Left lung (tissue), 4 donors: ENCODE measurements at regions not wholly inside any gene's neighbourhood (a gene's known extent, or its start where the extent isn't known, plus 50 kb on each side); places are given as distances from the start of the nearest gene placed in this dataset.

Experiments used
- ATAC-seq: fragments of 200-7000 bp; cut with Tn5 transposase; one replicate; pipeline ENCODE4 v1.9.1; 2020; ENCODE audit warnings: moderate library complexity
- DNase-seq, 4 donors: peaks; one replicate each; pipeline ENCODE4 v3.0.0-alpha.2; 2013 to 2020
- H3K27ac ChIP-seq, 2 donors: fragments of 200-600 bp; sonication (generic) in 1 of 2; one replicate each; pipeline versions ENCODE4 v1.5.0 to v1.8.0; 2020 to 2021
- H3K27me3 ChIP-seq, 2 donors: fragments of 200-600 bp; sonication (generic) in 1 of 2; one replicate each; pipeline versions ENCODE4 v1.5.0 to v1.8.0; 2020 to 2021
- H3K36me3 ChIP-seq, 2 donors: fragments of 200-600 bp; sonication (generic) in 1 of 2; one replicate each; pipeline versions ENCODE4 v1.5.0 to v1.8.0; 2020 to 2021
- H3K4me1 ChIP-seq, 2 donors: fragments of 200-600 bp; one replicate each; pipeline ENCODE4 v1.8.0; 2021
- H3K4me3 ChIP-seq, 2 donors: fragments of 200-600 bp; sonication (generic) in 1 of 2; one replicate each; pipeline versions ENCODE4 v1.5.0 to v1.8.0; 2020 to 2021; ENCODE audit warnings: mild to moderate bottlenecking in 1 of 2
- H3K9me3 ChIP-seq, 2 donors: fragments of 200-600 bp; sonication (generic) in 1 of 2; one replicate each; pipeline versions ENCODE4 v1.5.0 to v1.8.0; 2020 to 2021
- CTCF ChIP-seq, 2 donors: fragments of 200-600 bp; sonication (generic) in 1 of 2; IDR thresholded peaks; one replicate each; pipeline versions ENCODE4 v1.5.0 to v1.8.0; 2021; ENCODE audit warnings: antibody characterized with exemption in 2 of 2
- intact Hi-C, 2 donors: fragments of 100-400 bp; cut with DNase I; formaldehyde crosslinking; loops; one replicate each; pipeline versions ENCODE4 v1.11.2 to v1.14.2; 2022
- donor health status: DM: no; HTN: yes; CAD: no.
- donor health status: DM: no; HTN: no; CAD: no.

- intact Hi-C loops = no loop called here
Observed at GRCh38 chr5:167479779-167480178, 811.7 kb upstream of the WWC1 start.

GRCh38 chr5:167481345-167481744 is 810.1 kb upstream of the WWC1 start:
- Histone ChIP-seq H3K4me3 (no peak overlapping the region), H3K4me1 (no peaks in the 10 kb centered on the region), H3K27me3 (no peaks in the 10 kb centered on the region), H3K27ac (no peak overlapping the region), H3K9me3 (no peaks in the 10 kb centered on the region), H3K36me3 (no peaks in the 10 kb centered on the region)
- intact Hi-C loops = no loop called here
- no peak for ATAC-seq
- TF ChIP-seq CTCF (IDR thresholded peaks at IDR 0.05) = no peak
- no peak for DNase-seq

More at GRCh38 chr5:167479779-167480178, 811.7 kb upstream of the WWC1 start:
- TF ChIP-seq CTCF (IDR thresholded peaks at IDR 0.05) = no peak
- no peaks in the 10 kb centered on the region for H3K9me3 ChIP-seq
- H3K27me3 ChIP-seq = no peaks in the 10 kb centered on the region
- ATAC-seq = no peak
- no peak overlapping the region for H3K4me3 ChIP-seq
- H3K36me3 ChIP-seq = no peaks in the 10 kb centered on the region
- no peak for DNase-seq
- no peak overlapping the region for H3K27ac ChIP-seq
- H3K4me1 ChIP-seq = no peaks in the 10 kb centered on the region

GRCh38 chr5:167482555-167482954 is 808.9 kb upstream of the WWC1 start:
- no peak overlapping the region for H3K4me3 ChIP-seq
- H3K27me3 ChIP-seq = no peaks in the 10 kb centered on the region
- intact Hi-C loops = no loop called here
- no peaks in the 10 kb centered on the region for H3K36me3 ChIP-seq
- H3K4me1 ChIP-seq = no peaks in the 10 kb centered on the region
- H3K9me3 ChIP-seq = no peaks in the 10 kb centered on the region
- DNase-seq = no peak
- no peak for TF ChIP-seq CTCF (IDR thresholded peaks at IDR 0.05)
- ATAC-seq = no peak
- H3K27ac ChIP-seq = no peak overlapping the region

- intact Hi-C loops = no loop called here
- no peak for ATAC-seq
- DNase-seq = no peak
- no peak overlapping the region for H3K4me3 ChIP-seq
- H3K4me1 ChIP-seq = no peaks in the 10 kb centered on the region
- H3K27ac ChIP-seq = no peak overlapping the region
- TF ChIP-seq CTCF (IDR thresholded peaks at IDR 0.05) = no peak
- no peaks in the 10 kb centered on the region for H3K36me3 ChIP-seq
- H3K27me3 ChIP-seq = no peaks in the 10 kb centered on the region
- no peaks in the 10 kb centered on the region for H3K9me3 ChIP-seq
Observed at GRCh38 chr5:167485061-167485774, 806.2 kb upstream of the WWC1 start.

- intact Hi-C loops = no loop called here
- Histone ChIP-seq H3K4me3 (no peak overlapping the region), H3K36me3 (no peaks in the 10 kb centered on the region), H3K27ac (no peak overlapping the region), H3K4me1 (no peaks in the 10 kb centered on the region), H3K9me3 (no peaks in the 10 kb centered on the region), H3K27me3 (no peaks in the 10 kb centered on the region)
- no peak for ATAC-seq
- no peak for TF ChIP-seq CTCF (IDR thresholded peaks at IDR 0.05)
- DNase-seq = no peak
Observed at GRCh38 chr5:167488371-167488770, 803.1 kb upstream of the WWC1 start.
